ENCODE measurements at regions not wholly inside any gene's neighbourhood (a gene's known extent, or its start where the extent isn't known, plus 50 kb on each side); places are given as distances from the start of the nearest gene placed in this dataset.
"Not testable (repeated sequence)": the region's sequence is repeated elsewhere in the genome, so short reads cannot be mapped to it uniquely, and the experiment has no call there.

- H3K36me3 ChIP-seq (ENCODE audit: control insufficient read depth in 4 of 4, insufficient read depth in 4 of 4, low read length in 3 of 4); H3K4me3 ChIP-seq (ENCODE audit: control insufficient read depth in 1 of 7, extremely low read depth in 1 of 7, insufficient read depth in 4 of 7, low read depth in 2 of 7, low read length in 6 of 7); CTCF ChIA-PET; H3K9me3 ChIP-seq (ENCODE audit: control extremely low read depth in 1 of 5, control insufficient read depth in 4 of 5, insufficient read depth in 2 of 5, low read depth in 1 of 5, low read length in 4 of 5); DNase-seq; H3K4me1 ChIP-seq (ENCODE audit: control extremely low read depth in 1 of 4, control insufficient read depth in 4 of 4, insufficient read depth in 4 of 4, low read length in 3 of 4); H3K27me3 ChIP-seq (replicated peaks in 2 of 5; ENCODE audit: control insufficient read depth in 4 of 5, insufficient read depth in 5 of 5, low read length in 4 of 5); POLR2A ChIA-PET; H3K27ac ChIP-seq (ENCODE audit: insufficient read depth in 1 of 2, low read depth in 1 of 2, low read length in 2 of 2, poor library complexity in 1 of 2, severe bottlenecking in 2 of 2): not testable (repeated sequence)
- 97% methylated on average over 22 of the region's 28 CpGs for WGBS (ENCODE audit: insufficient coverage)
These were observed 61.2 kb upstream of the MINDY3 start for GRCh38 chr10:15921423-15921945.

GRCh38 chr10:15931376-15931775, 71.1 kb upstream of the MINDY3 start:
- no peak for DNase-seq
- CTCF ChIA-PET = no interaction called here
- H3K4me3 ChIP-seq (ENCODE audit: control insufficient read depth in 1 of 7, extremely low read depth in 1 of 7, insufficient read depth in 4 of 7, low read depth in 2 of 7, low read length in 6 of 7) = no peak overlapping the region
- no peaks in the 10 kb centered on the region for H3K36me3 ChIP-seq (ENCODE audit: control insufficient read depth in 4 of 4, insufficient read depth in 4 of 4, low read length in 3 of 4)
- POLR2A ChIA-PET = no interaction called here
- H3K4me1 ChIP-seq (ENCODE audit: control extremely low read depth in 1 of 4, control insufficient read depth in 4 of 4, insufficient read depth in 4 of 4, low read length in 3 of 4) = no peaks in the 10 kb centered on the region
- no peaks in the 10 kb centered on the region for H3K27me3 ChIP-seq (replicated peaks in 2 of 5; ENCODE audit: control insufficient read depth in 4 of 5, insufficient read depth in 5 of 5, low read length in 4 of 5)
- 100% methylated on average over 3 of the region's 5 CpGs for WGBS (ENCODE audit: insufficient coverage)
- H3K9me3 ChIP-seq (ENCODE audit: control extremely low read depth in 1 of 5, control insufficient read depth in 4 of 5, insufficient read depth in 2 of 5, low read depth in 1 of 5, low read length in 4 of 5) = peaks cover 0 to 1% (median 0%) of the 10 kb centered on the region in 5 experiments
- H3K27ac ChIP-seq (ENCODE audit: insufficient read depth in 1 of 2, low read depth in 1 of 2, low read length in 2 of 2, poor library complexity in 1 of 2, severe bottlenecking in 2 of 2) = no peak overlapping the region

- POLR2A ChIA-PET; H3K27ac ChIP-seq (ENCODE audit: insufficient read depth in 1 of 2, low read depth in 1 of 2, low read length in 2 of 2, poor library complexity in 1 of 2, severe bottlenecking in 2 of 2); H3K27me3 ChIP-seq (replicated peaks in 2 of 5; ENCODE audit: control insufficient read depth in 4 of 5, insufficient read depth in 5 of 5, low read length in 4 of 5); H3K4me1 ChIP-seq (ENCODE audit: control extremely low read depth in 1 of 4, control insufficient read depth in 4 of 4, insufficient read depth in 4 of 4, low read length in 3 of 4); H3K4me3 ChIP-seq (ENCODE audit: control insufficient read depth in 1 of 7, extremely low read depth in 1 of 7, insufficient read depth in 4 of 7, low read depth in 2 of 7, low read length in 6 of 7); H3K9me3 ChIP-seq (ENCODE audit: control extremely low read depth in 1 of 5, control insufficient read depth in 4 of 5, insufficient read depth in 2 of 5, low read depth in 1 of 5, low read length in 4 of 5); DNase-seq; CTCF ChIA-PET; H3K36me3 ChIP-seq (ENCODE audit: control insufficient read depth in 4 of 4, insufficient read depth in 4 of 4, low read length in 3 of 4): not testable (repeated sequence)
- WGBS (ENCODE audit: insufficient coverage) = 80% methylated on average over 1 of the region's 6 CpGs
These were observed 79.2 kb upstream of the MINDY3 start for GRCh38 chr10:15939543-15939942.

GRCh38 chr10:15943426-15943825, 83.1 kb upstream of the MINDY3 start:
- CTCF ChIA-PET = no interaction called here
- no peak for DNase-seq
- POLR2A ChIA-PET = no interaction called here
- Histone ChIP-seq H3K4me1 (ENCODE audit: control extremely low read depth in 1 of 4, control insufficient read depth in 4 of 4, insufficient read depth in 4 of 4, low read length in 3 of 4) (no peaks in the 10 kb centered on the region), H3K36me3 (ENCODE audit: control insufficient read depth in 4 of 4, insufficient read depth in 4 of 4, low read length in 3 of 4) (no peaks in the 10 kb centered on the region), H3K27me3 (replicated peaks in 2 of 5; ENCODE audit: control insufficient read depth in 4 of 5, insufficient read depth in 5 of 5, low read length in 4 of 5) (no peaks in the 10 kb centered on the region), H3K27ac (ENCODE audit: insufficient read depth in 1 of 2, low read depth in 1 of 2, low read length in 2 of 2, poor library complexity in 1 of 2, severe bottlenecking in 2 of 2) (no peak overlapping the region), H3K4me3 (ENCODE audit: control insufficient read depth in 1 of 7, extremely low read depth in 1 of 7, insufficient read depth in 4 of 7, low read depth in 2 of 7, low read length in 6 of 7) (no peak overlapping the region), H3K9me3 (ENCODE audit: control extremely low read depth in 1 of 5, control insufficient read depth in 4 of 5, insufficient read depth in 2 of 5, low read depth in 1 of 5, low read length in 4 of 5) (peaks cover 0 to 5% (median 0%) of the 10 kb centered on the region in 5 experiments)
- WGBS (ENCODE audit: insufficient coverage) = 90% methylated on average over 1 of the region's 1 CpG

- Histone ChIP-seq H3K27ac (ENCODE audit: insufficient read depth in 1 of 2, low read depth in 1 of 2, low read length in 2 of 2, poor library complexity in 1 of 2, severe bottlenecking in 2 of 2) (no peak overlapping the region), H3K4me3 (ENCODE audit: control insufficient read depth in 1 of 7, extremely low read depth in 1 of 7, insufficient read depth in 4 of 7, low read depth in 2 of 7, low read length in 6 of 7) (no peak overlapping the region), H3K36me3 (ENCODE audit: control insufficient read depth in 4 of 4, insufficient read depth in 4 of 4, low read length in 3 of 4) (no peaks in the 10 kb centered on the region), H3K27me3 (replicated peaks in 2 of 5; ENCODE audit: control insufficient read depth in 4 of 5, insufficient read depth in 5 of 5, low read length in 4 of 5) (no peaks in the 10 kb centered on the region), H3K9me3 (ENCODE audit: control extremely low read depth in 1 of 5, control insufficient read depth in 4 of 5, insufficient read depth in 2 of 5, low read depth in 1 of 5, low read length in 4 of 5) (no peaks in the 10 kb centered on the region), H3K4me1 (ENCODE audit: control extremely low read depth in 1 of 4, control insufficient read depth in 4 of 4, insufficient read depth in 4 of 4, low read length in 3 of 4) (no peaks in the 10 kb centered on the region)
- ChIA-PET CTCF (no interaction called here), POLR2A (no interaction called here)
- WGBS (ENCODE audit: insufficient coverage) = no CpG with 5 or more reads among the region's 4 CpGs
- DNase-seq = no peak
These were observed 93.9 kb upstream of the MINDY3 start for GRCh38 chr10:15954188-15954587.

GRCh38 chr10:15960277-15960676, 100.0 kb upstream of the MINDY3 start:
- H3K27me3 ChIP-seq (replicated peaks in 2 of 5; ENCODE audit: control insufficient read depth in 4 of 5, insufficient read depth in 5 of 5, low read length in 4 of 5) = peaks cover 0 to 3% (median 0%) of the 10 kb centered on the region in 5 experiments
- 92% methylated on average over 5 of the region's 5 CpGs for WGBS (ENCODE audit: insufficient coverage)
- no peak overlapping the region for H3K4me3 ChIP-seq (ENCODE audit: control insufficient read depth in 1 of 7, extremely low read depth in 1 of 7, insufficient read depth in 4 of 7, low read depth in 2 of 7, low read length in 6 of 7)
- no peak for DNase-seq
- H3K27ac ChIP-seq (ENCODE audit: insufficient read depth in 1 of 2, low read depth in 1 of 2, low read length in 2 of 2, poor library complexity in 1 of 2, severe bottlenecking in 2 of 2) = no peak overlapping the region
- ChIA-PET CTCF (no interaction called here), POLR2A (no interaction called here)
- H3K9me3 ChIP-seq (ENCODE audit: control extremely low read depth in 1 of 5, control insufficient read depth in 4 of 5, insufficient read depth in 2 of 5, low read depth in 1 of 5, low read length in 4 of 5) = no peaks in the 10 kb centered on the region
- no peaks in the 10 kb centered on the region for H3K4me1 ChIP-seq (ENCODE audit: control extremely low read depth in 1 of 4, control insufficient read depth in 4 of 4, insufficient read depth in 4 of 4, low read length in 3 of 4)
- no peaks in the 10 kb centered on the region for H3K36me3 ChIP-seq (ENCODE audit: control insufficient read depth in 4 of 4, insufficient read depth in 4 of 4, low read length in 3 of 4)

- DNase-seq; H3K4me3 ChIP-seq (ENCODE audit: control insufficient read depth in 1 of 7, extremely low read depth in 1 of 7, insufficient read depth in 4 of 7, low read depth in 2 of 7, low read length in 6 of 7); CTCF ChIA-PET; H3K36me3 ChIP-seq (ENCODE audit: control insufficient read depth in 4 of 4, insufficient read depth in 4 of 4, low read length in 3 of 4); POLR2A ChIA-PET; H3K9me3 ChIP-seq (ENCODE audit: control extremely low read depth in 1 of 5, control insufficient read depth in 4 of 5, insufficient read depth in 2 of 5, low read depth in 1 of 5, low read length in 4 of 5); H3K4me1 ChIP-seq (ENCODE audit: control extremely low read depth in 1 of 4, control insufficient read depth in 4 of 4, insufficient read depth in 4 of 4, low read length in 3 of 4); H3K27me3 ChIP-seq (replicated peaks in 2 of 5; ENCODE audit: control insufficient read depth in 4 of 5, insufficient read depth in 5 of 5, low read length in 4 of 5); H3K27ac ChIP-seq (ENCODE audit: insufficient read depth in 1 of 2, low read depth in 1 of 2, low read length in 2 of 2, poor library complexity in 1 of 2, severe bottlenecking in 2 of 2): not testable (repeated sequence)
- 98% methylated on average over 4 of the region's 5 CpGs for WGBS (ENCODE audit: insufficient coverage)
These were observed 112.4 kb upstream of the MINDY3 start for GRCh38 chr10:15972736-15973135.
